HepG2 (cell line): ENCODE measurements at regions not wholly inside any gene's neighbourhood (a gene's known extent, or its start where the extent isn't known, plus 50 kb on each side); places are given as distances from the start of the nearest gene placed in this dataset.

Experiments
- FOXA1 ChIP-seq, 2 experiments: fragments of 450-650 bp in 1 of 2; sonication (generic) in 1 of 2; formaldehyde crosslinking in 1 of 2; IDR thresholded peaks; 2 replicates each; pipeline versions ENCODE4 v1.4.0 to v1.6.1; 2016 to 2020; ENCODE audit warnings: missing genetic modification reagents in 1 of 2
- SP1 ChIP-seq, 2 experiments: fragments of 450-650 bp in 1 of 2; sonication (generic) in 1 of 2; formaldehyde crosslinking in 1 of 2; IDR thresholded peaks; 2 replicates each; pipeline versions ENCODE4 v1.4.0 to v1.6.1; 2016 to 2020; ENCODE audit warnings: missing genetic modification reagents in 1 of 2
- TF ChIP-seq, protein P1 (sequence below): sonication (generic); formaldehyde crosslinking; IDR thresholded peaks from 2 replicates; pipeline ENCODE4 v1.9.0; 2021; ENCODE audit warnings: missing genetic modification reagents, mild to moderate bottlenecking, borderline replicate concordance
- TF ChIP-seq, protein P2 (sequence below): sonication (generic); formaldehyde crosslinking; IDR thresholded peaks from 2 replicates; pipeline ENCODE4 v1.5.0; 2020; ENCODE audit warnings: mild to moderate bottlenecking, missing genetic modification reagents, moderate library complexity

DNA sequence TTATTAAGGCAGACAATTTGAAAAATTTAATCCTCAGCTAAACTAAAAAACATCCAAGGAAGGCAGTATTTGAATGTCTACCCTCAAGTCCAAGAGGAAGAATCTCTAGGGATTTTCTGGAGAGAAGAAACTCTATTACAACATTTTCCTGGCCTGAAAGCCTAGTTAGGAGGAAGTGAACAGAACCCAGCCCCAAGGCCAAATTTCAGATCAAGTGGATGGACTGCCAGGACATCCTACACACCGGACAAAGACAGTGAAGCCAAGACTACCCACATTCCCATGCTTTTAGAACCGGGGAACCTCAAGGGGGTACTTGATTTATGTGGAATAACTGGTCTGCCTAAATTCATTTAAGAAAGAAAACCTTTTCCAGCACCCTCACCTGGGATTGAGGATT, 108.9 kb upstream of the MEOX2 start:
- TF ChIP-seq FOXA1 (IDR thresholded peaks at IDR 0.05) (no peak), FOXA1 (CRISPR knock-in tag; IDR thresholded peaks at IDR 0.05) (no peak), SP1 (IDR thresholded peaks at IDR 0.05) (no peak), SP1 (CRISPR knock-in tag; IDR thresholded peaks at IDR 0.05) (no peak)
- TF ChIP-seq, protein P1, sequence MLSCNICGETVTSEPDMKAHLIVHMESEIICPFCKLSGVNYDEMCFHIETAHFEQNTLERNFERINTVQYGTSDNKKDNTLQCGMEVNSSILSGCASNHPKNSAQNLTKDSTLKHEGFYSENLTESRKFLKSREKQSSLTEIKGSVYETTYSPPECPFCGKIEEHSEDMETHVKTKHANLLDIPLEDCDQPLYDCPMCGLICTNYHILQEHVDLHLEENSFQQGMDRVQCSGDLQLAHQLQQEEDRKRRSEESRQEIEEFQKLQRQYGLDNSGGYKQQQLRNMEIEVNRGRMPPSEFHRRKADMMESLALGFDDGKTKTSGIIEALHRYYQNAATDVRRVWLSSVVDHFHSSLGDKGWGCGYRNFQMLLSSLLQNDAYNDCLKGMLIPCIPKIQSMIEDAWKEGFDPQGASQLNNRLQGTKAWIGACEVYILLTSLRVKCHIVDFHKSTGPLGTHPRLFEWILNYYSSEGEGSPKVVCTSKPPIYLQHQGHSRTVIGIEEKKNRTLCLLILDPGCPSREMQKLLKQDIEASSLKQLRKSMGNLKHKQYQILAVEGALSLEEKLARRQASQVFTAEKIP (CRISPR knock-in tag), result no peak
- TF ChIP-seq, protein P2, sequence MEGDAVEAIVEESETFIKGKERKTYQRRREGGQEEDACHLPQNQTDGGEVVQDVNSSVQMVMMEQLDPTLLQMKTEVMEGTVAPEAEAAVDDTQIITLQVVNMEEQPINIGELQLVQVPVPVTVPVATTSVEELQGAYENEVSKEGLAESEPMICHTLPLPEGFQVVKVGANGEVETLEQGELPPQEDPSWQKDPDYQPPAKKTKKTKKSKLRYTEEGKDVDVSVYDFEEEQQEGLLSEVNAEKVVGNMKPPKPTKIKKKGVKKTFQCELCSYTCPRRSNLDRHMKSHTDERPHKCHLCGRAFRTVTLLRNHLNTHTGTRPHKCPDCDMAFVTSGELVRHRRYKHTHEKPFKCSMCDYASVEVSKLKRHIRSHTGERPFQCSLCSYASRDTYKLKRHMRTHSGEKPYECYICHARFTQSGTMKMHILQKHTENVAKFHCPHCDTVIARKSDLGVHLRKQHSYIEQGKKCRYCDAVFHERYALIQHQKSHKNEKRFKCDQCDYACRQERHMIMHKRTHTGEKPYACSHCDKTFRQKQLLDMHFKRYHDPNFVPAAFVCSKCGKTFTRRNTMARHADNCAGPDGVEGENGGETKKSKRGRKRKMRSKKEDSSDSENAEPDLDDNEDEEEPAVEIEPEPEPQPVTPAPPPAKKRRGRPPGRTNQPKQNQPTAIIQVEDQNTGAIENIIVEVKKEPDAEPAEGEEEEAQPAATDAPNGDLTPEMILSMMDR (CRISPR knock-in tag), result no peak
